H1 (cell line): ENCODE measurements at regions not wholly inside any gene's neighbourhood (a gene's known extent, or its start where the extent isn't known, plus 50 kb on each side); places are given as distances from the start of the nearest gene placed in this dataset.

ENCODE experiments used
- CTCF ChIA-PET: fragments of 300-600 bp; sonication (Branson Sonifier 250); formaldehyde crosslinking; loops from one replicate; lab custom pipeline; 2021; ENCODE audit not compliant: partially characterized antibody; lab: Charles Lee
- POLR2A ChIA-PET: fragments of 300-600 bp; sonication (Branson Sonifier 250); formaldehyde crosslinking; loops from one replicate; lab custom pipeline; 2021; ENCODE audit warnings: inconsistent platforms; ENCODE audit not compliant: partially characterized antibody; lab: Charles Lee
- DNase-seq, 2 experiments: peaks; one replicate each; pipeline versions ENCODE4 v3.0.0 to v3.0.0-alpha.2; 2010 to 2022; ENCODE audit warnings: low spot score in 2 of 2, low read depth in 1 of 2, mixed read lengths in 1 of 2
- FAIRE-seq: peaks from 2 replicates; lab custom pipeline; 2011; peaks lifted over from hg19 to GRCh38; lab: Jason Lieb, UNC
- H2AFZ ChIP-seq: 2 replicates; pipeline ENCODE4 v1.8.1; 2012; ENCODE audit warnings: low read length, inconsistent platforms
- H2AK5ac ChIP-seq: 2 replicates; pipeline ENCODE4 v1.6.1; 2013; ENCODE audit warnings: low read depth, low read length
- H2BK120ac ChIP-seq: replicated peaks from 2 replicates; pipeline ENCODE3; 2013; ENCODE audit warnings: low read depth, low read length, inconsistent platforms
- H2BK12ac ChIP-seq: 2 replicates; pipeline ENCODE4 v1.6.1; 2013; ENCODE audit warnings: low read depth, low read length
- H2BK15ac ChIP-seq: 2 replicates; pipeline ENCODE4 v1.6.1; 2013; ENCODE audit warnings: low read length
- H2BK20ac ChIP-seq: 2 replicates; pipeline ENCODE4 v1.6.1; 2013; ENCODE audit warnings: low read length
- H2BK5ac ChIP-seq: 2 replicates; pipeline ENCODE4 v1.6.1; 2013; ENCODE audit warnings: low read depth, low read length
- H3K14ac ChIP-seq: 2 replicates; pipeline ENCODE4 v1.6.1; 2013; ENCODE audit warnings: inconsistent platforms; ENCODE audit not compliant: insufficient read length
- H3K18ac ChIP-seq: 2 replicates; pipeline ENCODE4 v1.6.1; 2013; ENCODE audit warnings: low read length; ENCODE audit errors: extremely low read depth
- H3K23ac ChIP-seq: 2 replicates; pipeline ENCODE4 v1.6.1; 2013; ENCODE audit warnings: inconsistent platforms; ENCODE audit not compliant: insufficient read length
- H3K23me2 ChIP-seq: 2 replicates; pipeline ENCODE4 v1.6.1; 2013; ENCODE audit warnings: low read depth, low read length
- H3K27ac ChIP-seq: 2 replicates; pipeline ENCODE4 v1.6.1; 2011; ENCODE audit warnings: low read depth, low read length, inconsistent platforms
- H3K27me3 ChIP-seq, 4 experiments: replicated peaks in 1 of 4; 1 replicate in 1 of 4; 2 replicates in 3 of 4; pipeline versions ENCODE4 v1.6.1 to v1.8.1; 2011 to 2013; ENCODE audit warnings: low read length in 3 of 4, mild to moderate bottlenecking in 3 of 4, inconsistent platforms in 2 of 4, mixed read lengths in 2 of 4, moderate library complexity in 1 of 4; ENCODE audit not compliant: control insufficient read depth in 3 of 4, insufficient read depth in 3 of 4; ENCODE audit errors: extremely low read depth in 1 of 4
- H3K36me3 ChIP-seq, 4 experiments: 2 replicates each; pipeline versions ENCODE4 v1.6.1 to v1.8.1; 2011 to 2013; ENCODE audit warnings: mild to moderate bottlenecking in 4 of 4, low read length in 3 of 4, moderate library complexity in 2 of 4, control low read depth in 1 of 4, inconsistent platforms in 1 of 4; ENCODE audit not compliant: insufficient read depth in 4 of 4, control insufficient read depth in 2 of 4
- H3K4ac ChIP-seq: replicated peaks from 2 replicates; pipeline ENCODE3; 2013; ENCODE audit warnings: low read length, low read depth, mixed read lengths, inconsistent platforms; ENCODE audit not compliant: insufficient read length
- H3K4me1 ChIP-seq, 4 experiments: replicated peaks in 1 of 4; 1 replicate in 1 of 4; 2 replicates in 3 of 4; pipeline versions ENCODE4 v1.6.1 to v1.8.1; 2011 to 2013; ENCODE audit warnings: low read length in 3 of 4, inconsistent platforms in 2 of 4, mixed read lengths in 1 of 4; ENCODE audit not compliant: insufficient read depth in 4 of 4, control insufficient read depth in 3 of 4
- H3K4me2 ChIP-seq, 2 experiments: 2 replicates each; pipeline versions ENCODE4 v1.6.1 to v1.8.1; 2011 to 2013; ENCODE audit warnings: low read depth in 2 of 2, low read length in 2 of 2, control low read depth in 1 of 2, inconsistent platforms in 1 of 2, mild to moderate bottlenecking in 1 of 2; ENCODE audit not compliant: insufficient read depth in 1 of 2
- H3K4me3 ChIP-seq, 4 experiments: fragments of 200-600, 300-600 bp in 1 of 4; sonication (generic), shearing (Covaris generic), sonication (Bioruptor Twin) in 1 of 4; 2 replicates each; pipeline versions ENCODE4 v1.5.1 to v1.8.1; 2011 to 2016; ENCODE audit warnings: low read length in 4 of 4, low read depth in 3 of 4, control low read depth in 2 of 4, inconsistent platforms in 2 of 4, mild to moderate bottlenecking in 2 of 4, mixed read lengths in 1 of 4, moderate library complexity in 1 of 4; ENCODE audit not compliant: insufficient read depth in 2 of 4; ENCODE audit errors: extremely low read depth in 1 of 4
- H3K56ac ChIP-seq: replicated peaks from 2 replicates; pipeline ENCODE3; 2013; ENCODE audit warnings: low read depth, mild to moderate bottlenecking, mixed read lengths, low read length, inconsistent platforms; ENCODE audit not compliant: insufficient read length
- H3K79me1 ChIP-seq: 2 replicates; pipeline ENCODE4 v1.6.1; 2013; ENCODE audit warnings: low read depth, low read length, control low read depth
- H3K79me2 ChIP-seq, 2 experiments: 2 replicates each; pipeline versions ENCODE4 v1.6.1 to v1.8.1; 2012 to 2013; ENCODE audit warnings: low read length in 2 of 2, mild to moderate bottlenecking in 2 of 2, inconsistent platforms in 1 of 2; ENCODE audit not compliant: insufficient read depth in 2 of 2, control insufficient read depth in 1 of 2
- H3K9ac ChIP-seq, 4 experiments: replicated peaks in 1 of 4; 1 replicate in 1 of 4; 2 replicates in 3 of 4; pipeline versions ENCODE4 v1.6.1 to v1.8.1; 2011 to 2013; ENCODE audit warnings: low read depth in 3 of 4, low read length in 3 of 4, control low read depth in 2 of 4, mild to moderate bottlenecking in 2 of 4, moderate library complexity in 2 of 4, inconsistent platforms in 1 of 4; ENCODE audit errors: extremely low read depth in 1 of 4
- H3K9me3 ChIP-seq, 2 experiments: 2 replicates each; pipeline versions ENCODE4 v1.6.1 to v1.8.1; 2012 to 2013; ENCODE audit warnings: mild to moderate bottlenecking in 2 of 2, moderate library complexity in 2 of 2, control low read depth in 1 of 2, inconsistent platforms in 1 of 2, low read depth in 1 of 2, low read length in 1 of 2, mixed read lengths in 1 of 2; ENCODE audit not compliant: insufficient read depth in 2 of 2
- H4K20me1 ChIP-seq, 2 experiments: replicated peaks in 1 of 2; 2 replicates each; pipeline versions ENCODE3 to v1.8.1; 2011 to 2013; ENCODE audit warnings: inconsistent platforms in 2 of 2, low read length in 2 of 2, mild to moderate bottlenecking in 1 of 2; ENCODE audit not compliant: insufficient read depth in 2 of 2, control insufficient read depth in 1 of 2
- H4K5ac ChIP-seq: 2 replicates; pipeline ENCODE4 v1.6.1; 2013; ENCODE audit warnings: low read length, low read depth, mixed read lengths, inconsistent platforms; ENCODE audit not compliant: insufficient read length
- H4K8ac ChIP-seq: 2 replicates; pipeline ENCODE4 v1.8.0; 2013; ENCODE audit warnings: mild to moderate bottlenecking, moderate library complexity, low read length, inconsistent platforms; ENCODE audit not compliant: insufficient read depth; ENCODE audit errors: extremely low read depth
- H4K91ac ChIP-seq: replicated peaks from 2 replicates; pipeline ENCODE3; 2013; ENCODE audit warnings: low read length, mixed read lengths, inconsistent platforms; ENCODE audit not compliant: insufficient read length
- BRCA1 ChIP-seq: IDR thresholded peaks from 2 replicates; pipeline ENCODE4 v1.6.1; 2012; ENCODE audit warnings: low read depth, low read length, improper control_type of control experiment
- NANOG ChIP-seq: IDR thresholded peaks from 2 replicates; pipeline ENCODE4 v1.6.1; 2011; ENCODE audit warnings: low read length, low read depth, mild to moderate bottlenecking, inconsistent platforms; ENCODE audit not compliant: insufficient read depth, poor library complexity, severe bottlenecking
- NRF1 ChIP-seq: IDR thresholded peaks from 2 replicates; pipeline ENCODE4 v1.6.1; 2011; ENCODE audit warnings: mild to moderate bottlenecking, low read depth, low read length, improper control_type of control experiment
- RFX5 ChIP-seq: IDR thresholded peaks from 2 replicates; pipeline ENCODE4 v1.6.1; 2011; ENCODE audit warnings: low read depth, low read length, improper control_type of control experiment, borderline replicate concordance
- RXRA ChIP-seq: IDR thresholded peaks from 2 replicates; pipeline ENCODE4 v1.6.1; 2011; ENCODE audit warnings: low read depth, mild to moderate bottlenecking, low read length, moderate library complexity; ENCODE audit not compliant: insufficient read depth
- SIRT6 ChIP-seq: IDR thresholded peaks from one replicate; pipeline ENCODE4 v1.7.1; 2012; ENCODE audit warnings: low read length, inconsistent platforms
- SIX5 ChIP-seq: IDR thresholded peaks from 2 replicates; pipeline ENCODE4 v1.6.1; 2011; ENCODE audit warnings: mild to moderate bottlenecking, low read depth, low read length
- WGBS, 2 experiments: shearing (Covaris generic) in 1 of 2; methylation state at CpG; one replicate each; pipeline versions ENCODE4 v1.1.6 to v1.1.7; 2013 to 2015; ENCODE audit warnings: low lambda C conversion rate in 2 of 2, mixed read lengths in 2 of 2, inconsistent platforms in 1 of 2, low coverage in 1 of 2, missing lambda C conversion rate in 1 of 2; ENCODE audit not compliant: insufficient replicate concordance in 2 of 2, insufficient coverage in 1 of 2, insufficient read length in 1 of 2; ENCODE audit errors: extremely low coverage in 1 of 2, missing lambda C conversion rate in 1 of 2; 5-methylcytosine and 5-hydroxymethylcytosine counted together
- TF ChIP-seq, protein P1 (sequence below): IDR thresholded peaks from 2 replicates; pipeline ENCODE4 v1.6.1; 2012; ENCODE audit warnings: inconsistent platforms

DNA sequence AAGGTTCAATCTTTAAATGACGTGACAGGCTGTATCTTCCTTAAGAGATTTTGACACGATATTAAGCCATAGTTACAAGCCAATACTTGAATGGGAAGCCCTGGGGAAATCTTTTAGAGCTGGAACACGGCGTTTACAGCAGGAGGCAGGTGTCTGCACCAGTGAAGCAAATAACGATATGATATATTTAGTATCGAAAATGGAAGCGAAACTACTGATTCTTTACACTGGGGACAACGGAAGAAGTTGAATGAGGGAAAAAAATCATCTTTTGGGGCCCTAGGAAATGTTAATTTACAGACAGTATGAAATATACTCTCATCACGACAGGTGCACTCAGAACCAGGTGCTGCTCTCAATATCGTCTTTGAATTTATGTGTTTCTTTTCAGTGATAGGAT, 793.9 kb upstream of the PCDH20 start:
- Histone ChIP-seq H3K14ac (no peak overlapping the region), H2AFZ (peak overlapping the region; percentile 93; the same call in 1 of the 2 replicates), H2BK5ac (no peak overlapping the region), H2AK5ac (no peak overlapping the region), H3K27me3 (no peaks in the 10 kb centered on the region), H3K27ac (no peak overlapping the region), H3K36me3 (no peaks in the 10 kb centered on the region), H3K4me2 (peak overlapping the region in 1 of 2 experiments; percentile 13; a peak in 1 of 4 replicates), H3K4me1 (no peaks in the 10 kb centered on the region), H2BK12ac (no peak overlapping the region), H3K4ac (no peak overlapping the region), H2BK15ac (no peak overlapping the region), H4K8ac (no peak overlapping the region), H3K9me3 (peaks cover 0 to 4% of the 10 kb centered on the region in 2 experiments; a peak in 2 of 4 replicates), H3K23me2 (no peaks in the 10 kb centered on the region), H4K5ac (no peak overlapping the region), H4K91ac (no peak overlapping the region), H3K4me3 (no peak overlapping the region), H3K18ac (no peak overlapping the region), H2BK20ac (no peak overlapping the region), H3K9ac (no peak overlapping the region), H3K79me2 (no peaks in the 10 kb centered on the region), H3K79me1 (no peaks in the 10 kb centered on the region), H2BK120ac (no peak overlapping the region), H3K23ac (no peak overlapping the region), H3K56ac (no peak overlapping the region), H4K20me1 (no peaks in the 10 kb centered on the region)
- 90% methylated on average over 10 of the region's 10 CpGs; no CpG with 5 or more reads in 1 of the 2 experiments for WGBS, 2 experiments
- ChIA-PET POLR2A (no interaction called here), CTCF (interaction anchor here (0.9 to 1.0 kb wide), 2 partner anchors 32 to 136 kb away, joined by 3 to 4 read pairs; no protein-coding TSS in a partner anchor)
- TF ChIP-seq RFX5 (no peak), SIX5 (no peak), NANOG (no peak), SIRT6 (no peak), NRF1 (no peak), BRCA1 (no peak), RXRA (no peak)
- TF ChIP-seq, protein P1, sequence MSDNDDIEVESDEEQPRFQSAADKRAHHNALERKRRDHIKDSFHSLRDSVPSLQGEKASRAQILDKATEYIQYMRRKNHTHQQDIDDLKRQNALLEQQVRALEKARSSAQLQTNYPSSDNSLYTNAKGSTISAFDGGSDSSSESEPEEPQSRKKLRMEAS: no peak
- no peak for FAIRE-seq
- no peak for DNase-seq
